GM10266 (cell line): ENCODE measurements at regions not wholly inside any gene's neighbourhood (a gene's known extent, or its start where the extent isn't known, plus 50 kb on each side); places are given as distances from the start of the nearest gene placed in this dataset.

Source experiments
- DNase-seq: peaks from one replicate; pipeline ENCODE4 v3.0.0; 2012; ENCODE audit errors: extremely low spot score
- TF ChIP-seq, protein P1 (sequence below): IDR thresholded peaks from 2 replicates; pipeline ENCODE4 v1.5.1; 2012; ENCODE audit warnings: mild to moderate bottlenecking, low read depth; ENCODE audit not compliant: control insufficient read depth, insufficient read depth; ENCODE audit errors: missing control alignments

- DNase-seq, result no peak
- TF ChIP-seq, protein P1, sequence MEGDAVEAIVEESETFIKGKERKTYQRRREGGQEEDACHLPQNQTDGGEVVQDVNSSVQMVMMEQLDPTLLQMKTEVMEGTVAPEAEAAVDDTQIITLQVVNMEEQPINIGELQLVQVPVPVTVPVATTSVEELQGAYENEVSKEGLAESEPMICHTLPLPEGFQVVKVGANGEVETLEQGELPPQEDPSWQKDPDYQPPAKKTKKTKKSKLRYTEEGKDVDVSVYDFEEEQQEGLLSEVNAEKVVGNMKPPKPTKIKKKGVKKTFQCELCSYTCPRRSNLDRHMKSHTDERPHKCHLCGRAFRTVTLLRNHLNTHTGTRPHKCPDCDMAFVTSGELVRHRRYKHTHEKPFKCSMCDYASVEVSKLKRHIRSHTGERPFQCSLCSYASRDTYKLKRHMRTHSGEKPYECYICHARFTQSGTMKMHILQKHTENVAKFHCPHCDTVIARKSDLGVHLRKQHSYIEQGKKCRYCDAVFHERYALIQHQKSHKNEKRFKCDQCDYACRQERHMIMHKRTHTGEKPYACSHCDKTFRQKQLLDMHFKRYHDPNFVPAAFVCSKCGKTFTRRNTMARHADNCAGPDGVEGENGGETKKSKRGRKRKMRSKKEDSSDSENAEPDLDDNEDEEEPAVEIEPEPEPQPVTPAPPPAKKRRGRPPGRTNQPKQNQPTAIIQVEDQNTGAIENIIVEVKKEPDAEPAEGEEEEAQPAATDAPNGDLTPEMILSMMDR, result no peak
Observed at GRCh38 chr12:102562836-102563425, 82.6 kb upstream of the IGF1 start.

DNA sequence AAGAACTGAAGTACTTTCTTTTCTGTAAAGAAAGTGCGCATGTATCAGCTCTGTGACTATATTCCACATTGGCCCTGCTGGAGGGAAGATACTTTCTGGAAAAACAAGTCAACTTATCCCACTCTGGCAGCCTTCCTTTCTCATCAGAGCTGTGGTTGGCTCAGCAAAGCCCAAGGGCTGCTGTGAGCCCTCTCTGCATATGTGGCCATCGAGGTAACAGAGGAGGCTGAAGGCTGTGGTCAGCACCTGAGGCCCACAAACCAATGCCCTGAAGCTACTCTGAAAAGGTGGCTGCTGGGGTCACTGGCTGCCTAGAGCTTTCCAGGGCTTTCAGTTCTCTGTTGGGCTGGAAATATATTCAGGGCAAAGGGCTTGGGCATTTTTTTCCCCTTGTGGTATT is 70.8 kb upstream of the IGF1 start:
- DNase-seq, result no peak

GRCh38 chr12:102549691-102550090 is 69.3 kb upstream of the IGF1 start:
- no peak for DNase-seq
- TF ChIP-seq, protein P1, result no peak

More for the DNA sequence above, 70.8 kb upstream of the IGF1 start:
- TF ChIP-seq, protein P1, result no peak

DNA sequence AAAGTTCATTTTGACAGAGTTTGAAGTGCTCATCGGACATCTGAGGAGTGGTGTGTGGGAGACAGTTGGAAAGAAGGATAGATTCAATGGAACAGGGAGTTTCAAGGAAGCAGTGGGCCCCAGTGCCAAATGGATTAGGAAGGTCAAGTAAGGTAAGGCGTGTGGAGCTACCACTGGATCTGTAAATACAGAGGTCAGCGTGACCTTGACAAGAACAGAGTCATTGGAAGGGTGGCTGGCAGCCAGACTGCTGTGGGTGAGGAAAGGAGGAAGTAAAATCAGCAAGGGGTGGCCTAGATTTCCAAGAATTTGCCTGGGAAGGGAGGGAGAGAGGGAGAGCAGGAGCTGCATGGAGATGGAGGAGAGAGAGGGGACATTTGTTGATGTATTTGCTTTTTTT is 68.2 kb upstream of the IGF1 start:
- TF ChIP-seq, protein P1, result no peak
- no peak for DNase-seq

GRCh38 chr12:102543494-102544485 is 63.4 kb upstream of the IGF1 start:
- peak; percentile 12 for DNase-seq
- TF ChIP-seq, protein P1, result peak; percentile 27

DNA sequence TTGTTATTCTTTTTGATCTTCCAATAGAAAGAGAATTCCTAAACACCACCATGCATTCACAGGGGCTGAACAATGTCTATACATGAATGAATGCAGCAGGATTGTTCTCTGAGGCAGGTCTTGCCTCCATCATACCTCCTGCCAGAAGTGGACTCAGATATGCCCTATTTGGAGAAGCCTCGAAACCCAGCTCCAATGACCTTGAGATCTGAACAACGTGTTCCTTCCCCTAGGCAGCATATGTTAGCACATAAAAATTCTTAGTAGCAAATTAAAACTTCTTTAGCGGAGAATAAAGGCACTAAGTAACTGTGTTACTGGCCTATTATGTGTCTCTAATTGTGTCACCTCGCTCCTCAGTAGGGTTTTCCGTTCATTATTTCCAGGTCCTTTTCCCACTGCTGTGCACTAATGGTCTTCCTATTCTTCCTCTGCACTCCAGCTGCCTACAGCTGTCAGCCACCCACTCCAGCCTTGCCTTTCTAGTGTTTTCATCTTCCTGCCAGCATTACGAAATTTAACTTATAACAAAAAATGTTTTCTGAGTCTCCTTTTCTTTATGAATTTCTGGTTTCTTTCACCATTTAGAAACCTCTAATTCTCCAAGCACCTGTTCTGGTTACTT is 62.6 kb upstream of the IGF1 start:
- DNase-seq, result no peak
- TF ChIP-seq, protein P1, result no peak

DNA sequence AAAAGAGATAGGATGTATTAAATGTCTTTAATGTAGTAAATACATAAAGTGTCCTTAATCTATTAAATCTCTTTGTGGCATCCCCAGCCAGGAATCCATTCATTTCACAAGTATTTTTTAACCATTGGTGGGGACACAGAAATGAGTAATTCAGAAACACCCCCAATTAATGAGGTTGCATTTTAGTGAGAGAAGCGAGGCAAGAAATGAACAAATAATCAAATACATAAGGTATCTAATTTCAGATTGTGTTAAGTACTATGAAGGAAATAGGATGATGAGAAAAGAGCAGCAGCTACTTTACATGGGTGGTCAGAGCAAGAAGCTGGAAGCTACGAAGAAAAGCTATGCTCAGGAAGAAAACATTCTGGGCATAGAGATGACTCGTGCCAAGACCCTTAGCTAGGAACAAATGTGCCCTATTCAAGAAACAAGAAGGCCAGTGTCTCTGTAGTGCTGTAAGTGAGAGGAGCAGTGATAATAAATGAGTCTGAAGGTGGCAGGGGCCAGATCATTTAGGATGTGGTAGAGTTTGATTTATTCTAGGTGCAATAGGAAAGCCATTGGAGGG is 60.5 kb upstream of the IGF1 start:
- TF ChIP-seq, protein P1, result no peak
- DNase-seq, result no peak
